HFF-Myc (cell line): ENCODE measurements at regions not wholly inside any gene's neighbourhood (a gene's known extent, or its start where the extent isn't known, plus 50 kb on each side); places are given as distances from the start of the nearest gene placed in this dataset.

Source experiments
- DNase-seq: peaks from one replicate; pipeline ENCODE4 v3.0.0-alpha.2; 2011; ENCODE audit warnings: low read depth; ENCODE audit errors: extremely low read depth
- H3K4me3 ChIP-seq: replicated peaks from 2 replicates; pipeline ENCODE4 v1.5.1; 2011; ENCODE audit warnings: low read depth, mild to moderate bottlenecking, control low read depth, low read length
- CTCF ChIP-seq: IDR thresholded peaks from 2 replicates; pipeline ENCODE4 v1.5.1; 2012; ENCODE audit warnings: mild to moderate bottlenecking, low read depth, low read length, control low read depth; ENCODE audit errors: missing control alignments

DNA sequence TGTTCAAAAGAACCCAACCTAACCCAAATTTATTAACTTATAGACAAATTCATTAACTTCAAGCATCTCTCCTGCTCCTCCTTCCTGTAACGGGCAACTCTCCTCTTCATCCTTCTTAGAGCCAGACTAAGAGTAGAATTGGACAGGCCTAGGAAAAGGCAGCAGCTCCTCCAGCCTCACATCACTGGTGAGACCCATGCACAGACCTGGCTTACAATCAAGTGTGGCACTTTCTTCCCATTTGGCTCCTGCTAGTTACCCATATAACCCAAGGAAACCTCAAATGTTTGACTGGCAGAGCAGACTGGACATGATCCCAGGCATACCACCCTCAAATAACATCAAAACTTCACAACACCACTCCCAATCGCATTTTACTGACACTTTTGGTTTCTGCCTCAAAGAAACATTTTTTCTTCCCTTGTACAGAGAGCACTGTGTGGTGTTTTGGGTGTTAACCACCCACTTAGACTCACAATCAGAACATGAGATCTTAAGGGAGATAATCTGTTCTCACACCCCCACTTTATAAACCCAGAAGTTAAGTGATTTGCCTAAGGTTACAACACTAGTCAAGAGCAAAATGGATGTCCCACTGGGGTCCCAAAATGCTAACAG, 101.4 kb downstream of the SIPA1L2 start:
- no peak overlapping the region for H3K4me3 ChIP-seq
- TF ChIP-seq CTCF: no peak
- DNase-seq: no peak

- no peak for DNase-seq
- no peak for TF ChIP-seq CTCF
These were observed 105.9 kb downstream of the SIPA1L2 start for GRCh38 chr1:232524056-232524455.

GRCh38 chr1:232522189-232522588, 107.7 kb downstream of the SIPA1L2 start:
- no peak overlapping the region for H3K4me3 ChIP-seq
- no peak for TF ChIP-seq CTCF
- no peak for DNase-seq

More at GRCh38 chr1:232524056-232524455, 105.9 kb downstream of the SIPA1L2 start:
- no peak overlapping the region for H3K4me3 ChIP-seq

GRCh38 chr1:232521660-232522059, 108.3 kb downstream of the SIPA1L2 start:
- H3K4me3 ChIP-seq: no peak overlapping the region
- no peak for DNase-seq
- no peak for TF ChIP-seq CTCF

- no peak for TF ChIP-seq CTCF
- H3K4me3 ChIP-seq: no peak overlapping the region
- no peak for DNase-seq
These were observed 110.7 kb downstream of the SIPA1L2 start for GRCh38 chr1:232519186-232519585.

- no peak for TF ChIP-seq CTCF
- no peak for DNase-seq
- H3K4me3 ChIP-seq: no peak overlapping the region
These were observed 111.6 kb downstream of the SIPA1L2 start for GRCh38 chr1:232518349-232518748.

- no peak for TF ChIP-seq CTCF
- DNase-seq: no peak
These were observed 112.7 kb downstream of the SIPA1L2 start for GRCh38 chr1:232517204-232517603.

More at GRCh38 chr1:232517204-232517603, 112.7 kb downstream of the SIPA1L2 start:
- no peak overlapping the region for H3K4me3 ChIP-seq
